ENCODE measurements at regions not wholly inside any gene's neighbourhood (a gene's known extent, or its start where the extent isn't known, plus 50 kb on each side); places are given as distances from the start of the nearest gene placed in this dataset.
"Not testable (repeated sequence)": the region's sequence is repeated elsewhere in the genome, so short reads cannot be mapped to it uniquely, and the experiment has no call there.

DNA sequence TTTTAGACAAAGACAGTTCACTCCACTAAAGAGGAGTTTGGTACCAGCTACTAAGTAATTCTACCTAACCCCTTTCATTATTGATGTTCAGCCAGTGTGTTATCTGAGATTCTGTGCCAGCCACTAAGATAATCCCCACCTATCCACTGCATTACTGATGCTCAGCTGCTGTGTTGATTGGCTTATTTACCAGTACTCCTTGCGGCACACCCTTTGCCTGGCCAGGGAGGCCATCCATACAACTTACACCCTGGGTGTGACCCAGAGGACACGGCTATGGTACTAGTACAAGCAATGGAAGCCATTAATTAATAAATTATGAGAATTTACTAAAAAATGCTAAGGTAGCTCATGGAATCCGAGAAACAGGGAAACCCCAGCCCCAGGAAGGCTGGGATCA is 290.7 kb upstream of the CTNNB1 start:
- DNase-seq, result no peak

GRCh38 chr3:40911264-40911663 is 288.0 kb upstream of the CTNNB1 start:
- DNase-seq, result no peak

GRCh38 chr3:40911928-40912327 is 287.4 kb upstream of the CTNNB1 start:
- no peak for DNase-seq

- no peak for DNase-seq
Observed at GRCh38 chr3:40912461-40912860, 286.8 kb upstream of the CTNNB1 start.

DNA sequence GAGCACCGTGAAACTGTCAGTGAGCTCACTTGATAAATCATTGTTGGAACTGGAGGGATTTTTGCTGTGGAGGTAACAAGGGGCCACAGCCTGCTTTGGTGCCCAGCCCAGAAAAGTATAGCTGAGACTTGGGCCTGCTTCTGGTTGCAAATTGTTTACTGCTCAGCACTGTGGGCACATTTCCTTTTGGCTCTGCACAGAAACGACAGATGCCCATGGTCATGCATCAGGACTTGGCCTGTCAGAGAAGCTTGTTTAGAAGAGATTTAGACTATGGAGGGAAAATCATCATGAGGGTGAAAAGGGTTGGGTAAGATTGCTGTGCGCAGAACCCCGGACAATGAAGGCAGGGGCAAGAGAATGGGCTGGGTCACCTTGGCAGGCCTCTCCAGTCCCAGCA is 286.1 kb upstream of the CTNNB1 start:
- no peak for DNase-seq

GRCh38 chr3:40913641-40914040 is 285.7 kb upstream of the CTNNB1 start:
- DNase-seq, result no peak

- DNase-seq, result no peak
Observed at GRCh38 chr3:40914475-40914874, 284.8 kb upstream of the CTNNB1 start.

GRCh38 chr3:40915346-40915865 is 283.9 kb upstream of the CTNNB1 start:
- no peak for DNase-seq

- DNase-seq, result no peak
Observed at GRCh38 chr3:40920041-40920440, 279.3 kb upstream of the CTNNB1 start.

GRCh38 chr3:40921251-40921650 is 278.1 kb upstream of the CTNNB1 start:
- DNase-seq, result no peak

DNA sequence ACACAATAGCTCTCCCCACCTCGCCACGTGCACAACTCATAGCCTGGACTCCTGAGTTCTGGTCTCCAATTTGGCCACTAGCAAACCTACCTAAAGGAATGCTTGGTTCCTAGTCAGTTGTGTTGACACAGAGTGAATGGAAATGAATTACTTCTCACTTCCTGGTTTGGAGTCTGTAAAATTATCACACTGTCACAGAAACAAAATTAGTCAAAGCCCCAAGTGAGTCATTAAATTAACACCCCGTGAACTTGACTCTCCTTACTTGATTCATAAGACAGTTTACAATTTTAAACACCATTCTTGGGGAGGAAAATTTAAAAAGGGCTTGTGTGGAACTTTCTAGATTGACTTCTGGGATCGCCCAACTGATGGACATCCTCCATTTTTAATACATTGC is 276.2 kb upstream of the CTNNB1 start:
- no peak for DNase-seq

DNA sequence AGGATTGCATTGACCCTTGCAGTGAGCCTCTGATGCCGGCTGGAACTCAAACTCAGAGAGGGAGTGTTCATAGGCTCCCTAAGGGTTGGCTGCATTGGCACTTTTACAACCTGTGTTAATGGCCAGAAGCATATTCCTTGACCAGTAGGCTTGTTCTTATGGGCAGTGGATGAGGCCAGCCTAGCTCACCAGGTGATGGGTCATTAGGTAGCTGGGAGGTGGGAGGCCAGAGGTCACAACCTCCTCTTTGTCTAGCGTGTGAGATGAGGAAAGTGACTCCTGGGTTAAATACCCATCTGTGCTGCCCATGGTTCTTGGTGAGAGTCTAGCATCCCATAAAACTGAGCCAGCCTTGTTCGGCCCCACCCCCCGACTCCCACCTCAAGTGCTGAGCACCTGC is 275.7 kb upstream of the CTNNB1 start:
- no peak for DNase-seq

GRCh38 chr3:40924559-40925141 is 274.7 kb upstream of the CTNNB1 start:
- DNase-seq, result no peak

- DNase-seq, result no peak
Observed at GRCh38 chr3:40925231-40925630, 274.1 kb upstream of the CTNNB1 start.

DNA sequence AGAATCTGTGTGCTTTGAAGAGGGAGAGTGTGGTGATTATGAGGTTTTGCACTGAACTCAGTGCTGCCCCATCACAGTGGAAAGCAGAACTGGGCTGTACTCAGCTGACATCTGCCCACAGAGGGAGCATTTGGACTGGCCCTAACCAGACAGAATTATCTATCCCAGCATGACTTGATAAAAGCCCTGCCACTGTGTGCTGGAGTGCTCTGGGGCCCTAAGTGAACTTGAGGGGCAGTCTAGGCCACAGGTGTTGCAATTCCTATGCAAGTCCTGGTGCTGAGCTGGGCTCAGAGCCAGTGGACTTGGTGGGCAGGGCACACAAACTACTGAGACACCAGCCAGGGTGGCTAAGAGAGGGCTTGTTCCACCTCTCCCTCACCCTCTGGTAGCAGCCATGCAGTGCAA is 269.2 kb upstream of the CTNNB1 start:
- DNase-seq, result no peak

GRCh38 chr3:40930756-40931155 is 268.5 kb upstream of the CTNNB1 start:
- DNase-seq, result no peak

DNA sequence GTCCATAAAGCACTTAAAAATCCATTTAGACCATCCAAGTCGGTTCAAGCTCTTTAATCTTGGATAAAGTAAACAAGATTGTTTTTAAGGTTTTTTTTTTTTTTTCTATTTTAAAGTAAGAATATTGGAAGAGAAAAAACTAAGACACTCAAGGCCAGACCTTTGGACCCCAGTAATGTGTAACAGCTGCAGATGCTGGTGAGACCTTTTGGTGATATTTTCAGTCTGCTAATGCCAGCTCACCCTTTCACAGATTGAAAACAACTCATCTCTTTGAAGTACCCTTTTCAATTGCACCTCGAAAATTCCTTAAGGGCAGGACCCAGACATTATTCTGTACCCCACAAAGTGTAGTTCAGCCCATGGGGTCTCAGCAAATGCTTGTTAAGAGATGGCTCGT is 260.7 kb upstream of the CTNNB1 start:
- DNase-seq, result no peak

DNA sequence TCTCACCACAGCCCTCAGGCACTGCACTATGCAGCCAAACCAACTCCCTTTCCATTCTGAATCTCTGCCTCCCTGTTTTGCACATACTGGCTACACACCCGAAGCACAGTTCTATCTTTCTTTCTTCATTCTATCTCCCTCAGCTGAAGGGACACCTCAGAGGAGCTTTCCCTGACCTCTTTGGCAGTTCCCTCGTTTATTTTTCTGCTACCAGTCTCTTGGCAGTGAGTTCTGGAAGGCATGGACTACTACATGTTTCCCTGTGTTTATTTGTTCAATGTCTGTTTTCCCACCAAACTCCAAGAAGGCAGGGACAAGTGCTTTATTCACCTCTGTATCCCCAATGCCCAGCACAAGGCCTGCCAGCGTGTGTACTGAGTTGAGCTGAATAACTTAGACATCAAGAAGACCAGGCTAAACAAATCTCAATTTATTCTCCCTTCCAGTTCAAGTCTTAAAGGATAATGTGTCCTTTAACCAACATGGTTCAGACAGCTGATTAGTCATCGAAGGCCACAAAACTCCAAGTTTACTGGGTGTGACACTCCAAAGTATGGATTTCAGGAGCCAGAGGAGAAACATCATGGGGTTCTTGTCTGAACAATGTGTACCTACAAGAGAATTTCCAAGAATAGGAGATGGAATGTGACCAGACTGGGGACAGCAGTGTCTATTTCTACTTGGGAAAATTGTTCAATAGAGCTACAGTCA is 260.1 kb upstream of the CTNNB1 start:
- DNase-seq, result no peak

- no peak for DNase-seq
Observed at GRCh38 chr3:40939741-40940130, 259.6 kb upstream of the CTNNB1 start.

DNA sequence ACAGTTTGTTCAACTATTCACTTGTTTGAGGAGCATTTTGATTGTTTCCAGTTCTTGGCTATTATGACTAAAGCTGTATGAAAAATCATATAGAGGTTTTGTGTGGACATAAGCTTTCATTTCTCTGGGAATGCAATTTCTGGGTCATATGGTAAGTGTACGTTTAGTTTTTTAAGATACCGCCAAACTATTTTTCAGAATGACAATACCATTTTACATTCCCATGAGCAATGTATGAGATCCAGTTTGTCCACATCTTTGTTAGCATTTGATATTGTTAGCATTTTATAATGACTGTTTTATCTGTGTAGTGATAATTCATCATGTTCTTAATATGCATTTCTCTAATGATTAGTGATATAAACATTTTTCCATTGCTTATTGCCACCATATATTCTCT is 258.7 kb upstream of the CTNNB1 start:
- no peak for DNase-seq

DNA sequence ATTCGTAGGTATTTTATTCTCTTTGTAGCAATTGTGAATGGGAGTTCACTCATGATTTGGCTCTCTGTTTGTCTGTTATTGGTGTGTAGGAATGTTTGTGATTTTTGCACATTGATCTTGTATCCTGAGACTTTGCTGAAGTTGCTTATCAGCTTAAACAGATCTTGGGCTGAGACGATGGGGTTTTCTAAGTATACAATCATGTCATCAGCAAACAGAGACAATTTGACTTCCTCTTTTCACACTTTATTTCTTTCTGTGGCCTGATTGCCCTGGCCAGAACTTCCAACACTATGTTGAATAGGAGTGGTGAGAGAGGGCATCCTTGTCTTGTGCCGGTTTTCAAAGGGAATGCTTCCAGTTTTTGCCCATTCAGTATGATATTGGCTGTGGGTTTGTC is 252.3 kb upstream of the CTNNB1 start:
- not testable (repeated sequence) for DNase-seq

DNA sequence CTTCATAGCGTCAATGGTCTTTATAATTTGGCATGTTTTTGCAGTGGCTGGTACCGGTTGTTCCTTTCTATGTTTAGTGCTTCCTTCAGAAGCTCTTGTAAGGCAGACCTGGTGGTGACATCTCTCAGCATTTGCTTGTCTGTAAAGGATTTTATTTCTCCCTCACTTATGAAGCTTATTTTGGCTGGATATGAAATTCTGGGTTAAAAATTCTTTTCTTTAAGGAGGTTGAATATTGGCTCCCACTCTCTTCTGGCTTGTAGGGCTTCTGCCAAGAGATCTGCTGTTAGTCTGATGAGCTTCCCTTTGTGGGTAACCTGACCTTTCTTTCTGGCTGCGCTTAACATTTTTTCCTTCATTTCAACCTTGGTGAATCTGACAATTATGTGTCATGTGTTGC is 250.0 kb upstream of the CTNNB1 start:
- not testable (repeated sequence) for DNase-seq

GRCh38 chr3:40951636-40952035 is 247.7 kb upstream of the CTNNB1 start:
- DNase-seq, result no peak

- DNase-seq, result no peak
Observed at GRCh38 chr3:40961104-40961857, 238.0 kb upstream of the CTNNB1 start.
